ENCODE measurements at regions not wholly inside any gene's neighbourhood (a gene's known extent, or its start where the extent isn't known, plus 50 kb on each side); places are given as distances from the start of the nearest gene placed in this dataset.

GRCh38 chr20:6663104-6663503, 104.4 kb upstream of the BMP2 start:
- TF ChIP-seq EZH2phosphoT487 (IDR thresholded peaks at IDR 0.05; ENCODE audit: borderline replicate concordance, low read length) = no peak
- no peak for TF ChIP-seq CTCF (IDR thresholded peaks at IDR 0.05; ENCODE audit: low read depth, low read length, poor library complexity, severe bottlenecking)
